ENCODE measurements at regions not wholly inside any gene's neighbourhood (a gene's known extent, or its start where the extent isn't known, plus 50 kb on each side); places are given as distances from the start of the nearest gene placed in this dataset.

DNA sequence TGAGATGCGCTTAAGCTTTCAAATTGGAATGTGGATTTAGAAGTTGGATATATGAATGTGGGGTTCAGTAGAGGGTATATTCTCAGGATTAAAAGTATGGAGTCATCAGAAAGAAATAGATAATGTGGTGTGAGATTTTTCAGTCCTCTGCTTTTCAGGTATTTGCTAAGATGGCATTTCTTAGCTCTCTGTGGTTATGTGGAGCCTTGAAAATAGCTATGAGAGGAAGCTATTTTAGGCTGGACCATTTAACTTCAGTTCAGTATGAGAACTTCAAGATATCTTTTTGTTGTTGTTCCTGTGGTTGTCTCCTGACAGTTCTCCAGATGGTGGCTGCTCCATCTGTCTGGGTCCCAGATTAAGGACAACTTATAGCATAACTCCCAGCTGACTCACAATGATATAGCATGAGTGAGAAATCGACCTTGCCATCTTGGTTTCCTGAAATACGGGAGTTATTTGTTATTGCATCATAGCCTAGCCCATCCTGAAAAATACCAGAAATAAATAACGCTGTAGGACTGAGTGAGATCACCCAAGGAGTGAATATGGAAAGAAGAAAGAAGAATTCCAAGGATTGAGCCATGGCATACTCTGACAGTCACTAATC, 461.5 kb downstream of the ANXA1 start:
- ATAC-seq = no peak
- Histone ChIP-seq H3K27ac (no peak overlapping the region), H3K36me3 (no peaks in the 10 kb centered on the region), H3K4me3 (no peak overlapping the region), H3K27me3 (no peaks in the 10 kb centered on the region), H3K4me1 (no peaks in the 10 kb centered on the region), H3K9me3 (no peaks in the 10 kb centered on the region)
- no peak for FAIRE-seq
- TF ChIP-seq, protein P1, sequence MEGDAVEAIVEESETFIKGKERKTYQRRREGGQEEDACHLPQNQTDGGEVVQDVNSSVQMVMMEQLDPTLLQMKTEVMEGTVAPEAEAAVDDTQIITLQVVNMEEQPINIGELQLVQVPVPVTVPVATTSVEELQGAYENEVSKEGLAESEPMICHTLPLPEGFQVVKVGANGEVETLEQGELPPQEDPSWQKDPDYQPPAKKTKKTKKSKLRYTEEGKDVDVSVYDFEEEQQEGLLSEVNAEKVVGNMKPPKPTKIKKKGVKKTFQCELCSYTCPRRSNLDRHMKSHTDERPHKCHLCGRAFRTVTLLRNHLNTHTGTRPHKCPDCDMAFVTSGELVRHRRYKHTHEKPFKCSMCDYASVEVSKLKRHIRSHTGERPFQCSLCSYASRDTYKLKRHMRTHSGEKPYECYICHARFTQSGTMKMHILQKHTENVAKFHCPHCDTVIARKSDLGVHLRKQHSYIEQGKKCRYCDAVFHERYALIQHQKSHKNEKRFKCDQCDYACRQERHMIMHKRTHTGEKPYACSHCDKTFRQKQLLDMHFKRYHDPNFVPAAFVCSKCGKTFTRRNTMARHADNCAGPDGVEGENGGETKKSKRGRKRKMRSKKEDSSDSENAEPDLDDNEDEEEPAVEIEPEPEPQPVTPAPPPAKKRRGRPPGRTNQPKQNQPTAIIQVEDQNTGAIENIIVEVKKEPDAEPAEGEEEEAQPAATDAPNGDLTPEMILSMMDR (IDR thresholded peaks at IDR 0.05) = no peak
- whole genome bisulfite sequencing, 2 donors = 57 to 70% methylated on average over 4 of the region's 4 CpGs
- intact Hi-C loops (cut with DNase I) = no loop called here
- DNase-seq = no peak

DNA sequence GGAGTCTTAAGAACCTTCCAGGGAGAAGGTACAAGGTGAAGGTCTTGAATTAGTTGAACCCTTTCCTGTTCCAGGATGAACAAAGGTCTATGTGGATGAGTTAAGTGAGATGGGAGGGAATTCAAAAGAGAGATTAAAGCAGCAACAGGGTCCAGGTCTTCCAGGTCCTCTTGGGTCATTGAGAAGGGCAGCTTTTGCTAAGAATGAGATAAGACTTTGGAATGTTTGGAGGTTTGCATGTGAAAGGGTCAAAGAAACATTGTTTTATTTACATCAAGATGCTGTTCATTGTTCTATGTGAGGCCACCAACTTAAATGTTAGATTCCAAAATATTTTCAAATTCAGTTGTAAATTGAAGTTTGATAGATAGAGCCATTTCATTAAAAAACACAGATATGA, 463.9 kb downstream of the ANXA1 start:
- no peaks in the 10 kb centered on the region for H3K36me3 ChIP-seq
- no peaks in the 10 kb centered on the region for H3K9me3 ChIP-seq
- no peaks in the 10 kb centered on the region for H3K27me3 ChIP-seq
- H3K4me3 ChIP-seq = no peak overlapping the region
- intact Hi-C loops (cut with DNase I) = no loop called here
- FAIRE-seq (no peak), DNase-seq (no peak), ATAC-seq (no peak)
- H3K4me1 ChIP-seq = no peaks in the 10 kb centered on the region
- H3K27ac ChIP-seq = no peak overlapping the region
- TF ChIP-seq, protein P1 (IDR thresholded peaks at IDR 0.05) = no peak

DNA sequence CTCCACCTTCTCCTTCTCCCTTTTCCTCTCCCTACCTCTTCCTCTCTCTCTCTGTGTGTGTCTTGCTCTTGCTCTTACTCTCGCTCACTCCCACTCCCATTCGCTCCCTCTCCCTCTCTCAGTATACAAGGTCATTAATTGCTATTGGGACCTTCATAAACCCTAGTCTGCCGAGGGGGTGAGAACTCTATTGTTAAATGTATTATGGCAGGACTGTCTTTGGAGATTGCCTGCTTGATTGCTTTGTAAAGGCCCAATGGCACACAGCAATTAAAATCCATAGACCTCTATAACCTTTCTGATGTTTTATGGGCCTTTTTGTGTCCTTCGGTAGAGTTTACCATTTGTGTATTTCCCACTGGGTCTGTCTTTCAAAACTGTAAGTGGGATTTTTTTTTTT, 465.9 kb downstream of the ANXA1 start:
- H3K36me3 ChIP-seq = no peaks in the 10 kb centered on the region
- ATAC-seq (no peak), DNase-seq (no peak), FAIRE-seq (no peak)
- no peaks in the 10 kb centered on the region for H3K4me1 ChIP-seq
- intact Hi-C loops (cut with DNase I) = no loop called here
- WGBS, 2 donors = 59 to 73% methylated on average over 4 of the region's 4 CpGs
- no peaks in the 10 kb centered on the region for H3K9me3 ChIP-seq
- no peak overlapping the region for H3K4me3 ChIP-seq
- TF ChIP-seq, protein P1 (IDR thresholded peaks at IDR 0.05) = no peak
- H3K27me3 ChIP-seq = no peaks in the 10 kb centered on the region
- no peak overlapping the region for H3K27ac ChIP-seq

DNA sequence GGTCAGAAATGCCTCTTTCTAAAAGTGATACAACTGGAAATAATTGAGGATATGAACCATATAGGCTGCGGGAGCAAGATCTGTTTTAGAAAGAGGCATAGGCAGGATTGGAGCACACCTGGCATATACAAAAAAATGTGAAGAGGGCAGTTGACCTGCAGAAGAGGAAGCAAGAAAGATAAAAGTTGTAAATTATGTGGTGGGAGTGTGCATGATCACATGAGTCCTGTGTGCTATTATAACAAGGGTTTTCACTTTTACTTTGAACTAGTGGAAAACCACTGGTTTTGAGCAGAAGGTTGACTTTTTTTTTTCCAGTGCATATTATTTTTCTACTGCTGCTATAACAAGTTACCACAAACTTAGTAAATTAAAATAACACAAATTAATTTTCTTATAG, 489.3 kb downstream of the ANXA1 start:
- H3K27ac ChIP-seq = no peak overlapping the region
- DNase-seq (no peak), ATAC-seq (no peak), FAIRE-seq (no peak)
- intact Hi-C loops (cut with DNase I) = no loop called here
- H3K4me1 ChIP-seq = no peaks in the 10 kb centered on the region
- TF ChIP-seq, protein P1 (IDR thresholded peaks at IDR 0.05) = no peak
- no peaks in the 10 kb centered on the region for H3K27me3 ChIP-seq
- H3K36me3 ChIP-seq = no peaks in the 10 kb centered on the region
- 59 to 86% methylated on average over 1 of the region's 1 CpG for WGBS, 2 donors
- H3K9me3 ChIP-seq = no peaks in the 10 kb centered on the region
- H3K4me3 ChIP-seq = no peak overlapping the region

DNA sequence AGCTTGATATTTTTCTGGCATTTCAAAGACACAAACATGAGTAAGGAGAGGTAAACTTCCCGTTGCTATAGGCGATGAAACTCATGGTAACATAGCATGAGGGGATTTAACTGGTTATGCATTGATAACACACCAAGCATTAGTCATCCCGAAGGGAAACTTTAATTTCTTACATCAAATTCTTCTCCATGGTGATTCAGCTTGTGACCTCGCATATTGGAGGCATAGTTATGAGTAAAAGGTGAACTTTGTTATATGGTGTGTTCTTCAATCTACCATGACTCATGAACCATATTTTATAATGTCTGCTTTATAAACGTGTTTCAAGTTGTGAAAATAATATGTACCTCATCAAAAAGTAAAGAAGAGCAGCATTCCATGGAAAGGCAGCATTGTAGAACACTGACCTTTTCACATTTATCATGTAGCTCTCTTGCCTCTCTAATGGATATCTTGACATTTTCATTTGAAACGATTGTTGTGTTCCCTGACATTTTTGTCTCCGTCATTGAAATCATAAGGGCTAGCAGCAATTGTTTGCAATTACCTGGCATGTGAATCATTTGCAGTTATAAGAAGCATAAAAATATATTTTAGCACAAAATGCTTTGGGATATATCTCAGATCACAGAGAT, 491.8 kb downstream of the ANXA1 start:
- no peaks in the 10 kb centered on the region for H3K36me3 ChIP-seq
- H3K4me3 ChIP-seq = no peak overlapping the region
- 41 to 46% methylated on average over 7 of the region's 7 CpGs for WGBS, 2 donors
- TF ChIP-seq, protein P1 (IDR thresholded peaks at IDR 0.05) = no peak
- no peaks in the 10 kb centered on the region for H3K4me1 ChIP-seq
- intact Hi-C loops (cut with DNase I) = no loop called here
- H3K27ac ChIP-seq = no peak overlapping the region
- DNase-seq = no peak
- H3K27me3 ChIP-seq = no peaks in the 10 kb centered on the region
- no peaks in the 10 kb centered on the region for H3K9me3 ChIP-seq
- FAIRE-seq = no peak
- ATAC-seq = no peak
